ENCODE measurements at regions not wholly inside any gene's neighbourhood (a gene's known extent, or its start where the extent isn't known, plus 50 kb on each side); places are given as distances from the start of the nearest gene placed in this dataset.

DNA sequence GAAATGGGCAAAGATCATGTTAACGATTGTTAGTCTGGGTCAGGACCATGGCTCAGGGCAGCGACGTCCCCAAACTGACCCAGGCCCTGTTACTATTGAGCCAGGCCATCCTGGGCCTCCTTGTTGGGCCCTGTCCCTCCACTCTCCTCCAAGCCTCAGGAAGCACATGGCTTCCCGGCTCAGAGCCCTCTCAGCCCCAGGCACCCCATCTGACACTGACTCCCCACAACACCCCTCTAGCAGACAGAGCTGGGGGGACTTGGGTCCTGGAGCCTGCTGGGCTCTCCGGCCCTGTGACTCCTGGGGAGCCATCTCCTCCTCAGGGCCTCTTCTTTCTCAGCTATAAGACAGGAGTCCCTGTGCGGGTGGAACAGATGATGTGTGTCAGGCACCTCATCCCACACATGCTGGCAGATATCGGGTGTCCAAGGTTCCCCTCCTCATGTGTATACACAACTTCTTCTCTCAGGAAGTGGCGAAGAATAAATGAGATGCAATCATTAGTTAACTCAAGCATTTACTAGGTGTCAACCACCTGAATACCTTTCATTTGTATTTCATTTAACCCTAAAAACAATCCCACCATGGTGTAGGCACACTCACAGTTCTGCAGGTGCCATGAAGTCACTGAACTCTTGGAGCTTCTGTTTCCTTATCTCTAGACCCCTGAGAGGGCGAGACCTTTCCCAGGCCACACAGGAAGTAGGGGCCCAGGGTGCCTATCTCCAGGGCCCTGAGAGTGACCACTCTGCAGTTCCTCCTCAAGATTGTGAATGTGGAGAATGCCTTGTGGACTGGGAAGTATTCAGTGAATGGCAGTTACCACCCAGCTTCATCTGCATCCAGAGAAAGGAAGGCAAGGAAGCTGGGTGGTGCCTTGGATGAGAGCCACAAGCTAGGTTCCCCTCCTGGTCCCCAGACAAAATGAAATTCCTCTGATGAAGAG lies 282.5 kb upstream of the TLE3 start:
- TF ChIP-seq, protein P1, sequence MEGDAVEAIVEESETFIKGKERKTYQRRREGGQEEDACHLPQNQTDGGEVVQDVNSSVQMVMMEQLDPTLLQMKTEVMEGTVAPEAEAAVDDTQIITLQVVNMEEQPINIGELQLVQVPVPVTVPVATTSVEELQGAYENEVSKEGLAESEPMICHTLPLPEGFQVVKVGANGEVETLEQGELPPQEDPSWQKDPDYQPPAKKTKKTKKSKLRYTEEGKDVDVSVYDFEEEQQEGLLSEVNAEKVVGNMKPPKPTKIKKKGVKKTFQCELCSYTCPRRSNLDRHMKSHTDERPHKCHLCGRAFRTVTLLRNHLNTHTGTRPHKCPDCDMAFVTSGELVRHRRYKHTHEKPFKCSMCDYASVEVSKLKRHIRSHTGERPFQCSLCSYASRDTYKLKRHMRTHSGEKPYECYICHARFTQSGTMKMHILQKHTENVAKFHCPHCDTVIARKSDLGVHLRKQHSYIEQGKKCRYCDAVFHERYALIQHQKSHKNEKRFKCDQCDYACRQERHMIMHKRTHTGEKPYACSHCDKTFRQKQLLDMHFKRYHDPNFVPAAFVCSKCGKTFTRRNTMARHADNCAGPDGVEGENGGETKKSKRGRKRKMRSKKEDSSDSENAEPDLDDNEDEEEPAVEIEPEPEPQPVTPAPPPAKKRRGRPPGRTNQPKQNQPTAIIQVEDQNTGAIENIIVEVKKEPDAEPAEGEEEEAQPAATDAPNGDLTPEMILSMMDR (IDR thresholded peaks at IDR 0.05) = no peak
- TF ChIP-seq POLR2A (IDR thresholded peaks at IDR 0.05) = no peak
